Endodermal cell (in vitro differentiated cells): ENCODE measurements at regions not wholly inside any gene's neighbourhood (a gene's known extent, or its start where the extent isn't known, plus 50 kb on each side); places are given as distances from the start of the nearest gene placed in this dataset.
"Not testable (repeated sequence)": the region's sequence is repeated elsewhere in the genome, so short reads cannot be mapped to it uniquely, and the experiment has no call there.

ENCODE experiments used
- DNase-seq: peaks from one replicate; pipeline ENCODE4 v3.0.0-alpha.2; 2017
- H3K27ac ChIP-seq: 2 replicates; pipeline ENCODE4 v1.5.1; 2013; ENCODE audit warnings: mild to moderate bottlenecking, low read depth, low read length, moderate library complexity
- H3K27me3 ChIP-seq: 2 replicates; pipeline ENCODE4 v1.6.1; 2013; ENCODE audit warnings: mild to moderate bottlenecking, low read length, moderate library complexity; ENCODE audit not compliant: insufficient read depth, control insufficient read depth, poor library complexity, severe bottlenecking
- H3K36me3 ChIP-seq: 2 replicates; pipeline ENCODE4 v1.7.0; 2013; ENCODE audit warnings: mild to moderate bottlenecking, low read length, moderate library complexity; ENCODE audit not compliant: control insufficient read depth, insufficient read depth
- H3K4me1 ChIP-seq: one replicate; pipeline ENCODE4 v1.7.0; 2013; ENCODE audit warnings: low read length; ENCODE audit not compliant: control insufficient read depth, insufficient read depth
- H3K4me3 ChIP-seq: 2 replicates; pipeline ENCODE4 v1.5.1; 2013; ENCODE audit warnings: mild to moderate bottlenecking, low read length, moderate library complexity
- H3K9ac ChIP-seq: 2 replicates; pipeline ENCODE4 v1.6.1; 2013; ENCODE audit warnings: mild to moderate bottlenecking, low read length, moderate library complexity; ENCODE audit not compliant: poor library complexity, severe bottlenecking; ENCODE audit errors: extremely low read depth
- H3K9me3 ChIP-seq: 2 replicates; pipeline ENCODE4 v1.6.1; 2013; ENCODE audit warnings: mild to moderate bottlenecking, low read length, moderate library complexity; ENCODE audit not compliant: control insufficient read depth
- H3K27ac Mint-ChIP-seq: 2 replicates; pipeline ENCODE4 v1.8.0; 2020; ENCODE audit warnings: mixed read lengths
- H3K27me3 Mint-ChIP-seq: 2 replicates; pipeline ENCODE4 v1.8.0; 2021; ENCODE audit warnings: mild to moderate bottlenecking, mixed read lengths; ENCODE audit not compliant: insufficient read depth
- H3K36me3 Mint-ChIP-seq: 2 replicates; pipeline ENCODE4 v1.8.0; 2020; ENCODE audit warnings: low read depth, mixed read lengths
- H3K4me1 Mint-ChIP-seq: 2 replicates; pipeline ENCODE4 v1.8.0; 2020; ENCODE audit warnings: mixed read lengths
- H3K4me3 Mint-ChIP-seq: 2 replicates; pipeline ENCODE4 v1.8.0; 2020; ENCODE audit warnings: mild to moderate bottlenecking, moderate library complexity, mixed read lengths
- H3K9me3 Mint-ChIP-seq: 2 replicates; pipeline ENCODE4 v1.8.0; 2020; ENCODE audit warnings: mild to moderate bottlenecking, mixed read lengths
- WGBS, 2 experiments: methylation state at CpG; one replicate each; pipeline versions ENCODE4 v1.1.5 to v1.1.7; 2013; ENCODE audit warnings: missing lambda C conversion rate in 2 of 2, mixed read lengths in 1 of 2; ENCODE audit not compliant: insufficient coverage in 1 of 2, insufficient read length in 1 of 2; 5-methylcytosine and 5-hydroxymethylcytosine counted together
- TF ChIP-seq, protein P1 (sequence below): fragments of 200-600 bp; sonication (generic); conservative IDR thresholded peaks from 2 replicates; pipeline ENCODE4 v1.5.0; 2021; ENCODE audit warnings: antibody characterized with exemption, mild to moderate bottlenecking

DNA sequence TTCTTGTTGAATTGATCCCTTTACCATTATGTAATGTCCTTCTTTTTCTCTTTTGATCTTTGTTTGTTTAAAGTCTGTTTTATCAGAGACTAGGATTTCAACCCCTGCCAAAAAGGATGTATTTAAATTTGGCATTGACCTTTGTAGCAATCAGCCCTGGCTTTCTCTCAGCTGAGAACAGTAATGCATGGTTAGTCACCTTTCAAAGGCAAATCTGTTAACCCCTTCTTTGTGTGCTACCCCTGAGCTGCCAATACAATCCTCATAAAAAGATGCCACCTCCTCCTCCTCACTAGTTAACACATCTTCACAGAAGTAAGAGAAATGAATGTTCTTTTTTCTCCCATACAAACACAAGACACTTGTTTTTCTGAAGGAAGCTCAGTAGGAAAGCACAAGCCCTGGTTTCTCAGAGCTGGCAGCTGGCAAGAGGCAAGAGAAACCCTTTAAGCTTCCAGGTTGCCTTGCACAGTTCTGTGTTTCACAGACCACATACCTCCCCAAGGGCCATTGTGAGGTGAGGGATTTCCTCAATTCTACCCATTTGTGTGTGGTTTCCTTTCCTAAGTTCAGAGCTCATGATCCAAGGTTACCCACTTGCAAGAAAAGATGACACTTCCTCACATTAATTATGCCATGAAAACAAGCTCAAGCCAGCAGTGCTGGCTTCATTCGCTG lies 122.6 kb downstream of the RCHY1 start:
- no peak overlapping the region for H3K4me3 Mint-ChIP-seq
- H3K27ac ChIP-seq: no peak overlapping the region
- no peak for DNase-seq
- peaks cover 7% of the 10 kb centered on the region for H3K4me1 Mint-ChIP-seq
- H3K27me3 ChIP-seq: peaks cover 6% of the 10 kb centered on the region
- H3K27me3 Mint-ChIP-seq: peaks cover 25% of the 10 kb centered on the region
- no peak overlapping the region for H3K4me3 ChIP-seq
- TF ChIP-seq, protein P1, sequence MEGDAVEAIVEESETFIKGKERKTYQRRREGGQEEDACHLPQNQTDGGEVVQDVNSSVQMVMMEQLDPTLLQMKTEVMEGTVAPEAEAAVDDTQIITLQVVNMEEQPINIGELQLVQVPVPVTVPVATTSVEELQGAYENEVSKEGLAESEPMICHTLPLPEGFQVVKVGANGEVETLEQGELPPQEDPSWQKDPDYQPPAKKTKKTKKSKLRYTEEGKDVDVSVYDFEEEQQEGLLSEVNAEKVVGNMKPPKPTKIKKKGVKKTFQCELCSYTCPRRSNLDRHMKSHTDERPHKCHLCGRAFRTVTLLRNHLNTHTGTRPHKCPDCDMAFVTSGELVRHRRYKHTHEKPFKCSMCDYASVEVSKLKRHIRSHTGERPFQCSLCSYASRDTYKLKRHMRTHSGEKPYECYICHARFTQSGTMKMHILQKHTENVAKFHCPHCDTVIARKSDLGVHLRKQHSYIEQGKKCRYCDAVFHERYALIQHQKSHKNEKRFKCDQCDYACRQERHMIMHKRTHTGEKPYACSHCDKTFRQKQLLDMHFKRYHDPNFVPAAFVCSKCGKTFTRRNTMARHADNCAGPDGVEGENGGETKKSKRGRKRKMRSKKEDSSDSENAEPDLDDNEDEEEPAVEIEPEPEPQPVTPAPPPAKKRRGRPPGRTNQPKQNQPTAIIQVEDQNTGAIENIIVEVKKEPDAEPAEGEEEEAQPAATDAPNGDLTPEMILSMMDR: no peak
- WGBS, 2 experiments: 80 to 90% methylated on average over 1 of the region's 1 CpG
- no peak overlapping the region for H3K27ac Mint-ChIP-seq
- no peaks in the 10 kb centered on the region for H3K4me1 ChIP-seq
- H3K36me3 Mint-ChIP-seq: no peaks in the 10 kb centered on the region
- no peaks in the 10 kb centered on the region for H3K36me3 ChIP-seq
- no peak overlapping the region for H3K9ac ChIP-seq
- no peaks in the 10 kb centered on the region for H3K9me3 Mint-ChIP-seq
- no peaks in the 10 kb centered on the region for H3K9me3 ChIP-seq

DNA sequence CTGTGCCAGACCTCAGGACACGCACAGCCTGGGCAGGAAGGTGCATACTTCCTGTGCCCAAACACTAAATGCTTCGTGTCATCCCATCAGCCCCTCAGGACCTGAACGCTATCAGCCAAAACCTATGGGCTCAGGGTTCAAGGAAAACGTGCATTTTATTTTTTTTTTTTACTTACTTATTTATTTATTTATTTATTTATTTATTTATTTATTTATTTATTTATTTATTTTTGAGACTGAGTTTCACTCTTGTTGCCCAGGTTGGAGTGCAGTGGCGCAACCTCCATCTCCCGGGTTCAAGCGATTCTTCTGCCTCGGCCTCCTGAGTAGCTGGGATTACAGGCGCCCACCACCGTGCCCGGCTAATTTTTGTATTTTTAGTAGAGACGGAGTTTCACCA lies 127.8 kb downstream of the RCHY1 start:
- DNase-seq, H3K9me3 ChIP-seq, H3K27ac Mint-ChIP-seq, H3K27ac ChIP-seq, H3K36me3 Mint-ChIP-seq, H3K27me3 ChIP-seq, H3K4me3 Mint-ChIP-seq, H3K4me1 ChIP-seq, H3K36me3 ChIP-seq, H3K9ac ChIP-seq, H3K4me3 ChIP-seq: not testable (repeated sequence)
- Mint-ChIP-seq H3K9me3 (peaks cover 10% of the 10 kb centered on the region), H3K27me3 (peaks cover 20% of the 10 kb centered on the region), H3K4me1 (peaks cover 12% of the 10 kb centered on the region)
- 86 to 94% methylated on average over 1 to 10 of the region's 12 CpGs for WGBS, 2 experiments

DNA sequence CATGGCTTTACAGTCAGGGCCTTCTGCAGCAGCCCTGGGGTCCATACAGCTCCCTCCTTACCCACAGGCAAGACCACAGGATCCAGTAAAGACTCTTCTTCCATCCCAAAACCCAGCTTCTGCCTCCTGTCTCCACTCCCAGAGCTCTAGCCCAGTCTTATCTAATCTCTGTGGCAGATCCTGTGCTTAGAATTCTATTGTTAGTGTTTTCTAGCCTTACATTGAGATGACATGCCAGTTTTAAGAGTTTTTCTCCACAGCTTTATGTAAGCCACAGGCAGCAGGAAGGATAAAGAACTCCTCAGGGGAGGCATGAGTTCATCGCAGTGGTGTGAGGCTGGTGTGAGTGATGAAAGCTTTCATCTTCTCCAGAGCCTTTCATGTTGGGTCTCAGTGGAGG lies 129.1 kb downstream of the RCHY1 start:
- H3K4me1 Mint-ChIP-seq: peaks cover 11% of the 10 kb centered on the region
- no peak overlapping the region for H3K27ac ChIP-seq

More for the DNA sequence above, 129.1 kb downstream of the RCHY1 start:
- peaks cover 29% of the 10 kb centered on the region for H3K27me3 Mint-ChIP-seq
- no peaks in the 10 kb centered on the region for H3K27me3 ChIP-seq
- H3K36me3 Mint-ChIP-seq: no peaks in the 10 kb centered on the region
- TF ChIP-seq, protein P1: no peak
- H3K27ac Mint-ChIP-seq: no peak overlapping the region
- no peaks in the 10 kb centered on the region for H3K4me1 ChIP-seq
- no peaks in the 10 kb centered on the region for H3K9me3 ChIP-seq
- H3K9me3 Mint-ChIP-seq: peaks cover 13% of the 10 kb centered on the region
- H3K4me3 Mint-ChIP-seq: no peak overlapping the region
- no peak overlapping the region for H3K9ac ChIP-seq
- no peaks in the 10 kb centered on the region for H3K36me3 ChIP-seq
- H3K4me3 ChIP-seq: no peak overlapping the region
- WGBS, 2 experiments: 36 to 60% methylated on average over 1 of the region's 1 CpG
- DNase-seq: peak; percentile 57
